ENCODE measurements at regions not wholly inside any gene's neighbourhood (a gene's known extent, or its start where the extent isn't known, plus 50 kb on each side); places are given as distances from the start of the nearest gene placed in this dataset.

GRCh38 chr15:38620851-38621594 lies 56.4 kb upstream of the RASGRP1 start:
- Histone ChIP-seq H3K4me2 (ENCODE audit: insufficient read depth in 1 of 2, low read depth in 2 of 2, low read length in 2 of 2) (no peak overlapping the region), H3K36me3 (ENCODE audit: control insufficient read depth in 2 of 4, insufficient read depth in 4 of 4, low read length in 3 of 4) (no peaks in the 10 kb centered on the region), H2BK5ac (ENCODE audit: low read depth, low read length) (no peak overlapping the region), H4K20me1 (replicated peaks in 1 of 2; ENCODE audit: control insufficient read depth in 1 of 2, insufficient read depth in 2 of 2, low read length in 2 of 2) (no peaks in the 10 kb centered on the region), H3K79me2 (ENCODE audit: control insufficient read depth in 1 of 2, insufficient read depth in 2 of 2, low read length in 2 of 2) (no peaks in the 10 kb centered on the region), H3K56ac (replicated peaks; ENCODE audit: insufficient read length, low read depth, low read length) (no peak overlapping the region), H3K23ac (ENCODE audit: insufficient read length) (no peak overlapping the region), H3K18ac (ENCODE audit: extremely low read depth, low read length) (no peak overlapping the region), H3K79me1 (ENCODE audit: low read depth, low read length) (no peaks in the 10 kb centered on the region), H2AK5ac (ENCODE audit: low read depth, low read length) (no peak overlapping the region), H3K27ac (ENCODE audit: low read depth, low read length) (no peak overlapping the region), H4K5ac (ENCODE audit: insufficient read length, low read depth, low read length) (no peak overlapping the region), H4K8ac (ENCODE audit: extremely low read depth, insufficient read depth, low read length) (no peak overlapping the region), H3K14ac (ENCODE audit: insufficient read length) (no peak overlapping the region), H3K23me2 (ENCODE audit: low read depth, low read length) (0 out of 2 replicates have a peak, but pooled peaks cover 2% of the 10 kb centered on the region), H2AFZ (ENCODE audit: low read length) (no peak overlapping the region), H3K4ac (replicated peaks; ENCODE audit: insufficient read length, low read depth, low read length) (no peak overlapping the region), H3K4me3 (ENCODE audit: extremely low read depth in 1 of 4, insufficient read depth in 2 of 4, low read depth in 3 of 4, low read length in 4 of 4) (no peak overlapping the region), H2BK12ac (ENCODE audit: low read depth, low read length) (no peak overlapping the region), H2BK15ac (ENCODE audit: low read length) (no peak overlapping the region), H2BK20ac (ENCODE audit: low read length) (no peak overlapping the region), H3K27me3 (replicated peaks in 1 of 4; ENCODE audit: control insufficient read depth in 3 of 4, extremely low read depth in 1 of 4, insufficient read depth in 3 of 4, low read length in 3 of 4) (no peaks in the 10 kb centered on the region), H3K9me3 (ENCODE audit: insufficient read depth in 2 of 2, low read depth in 1 of 2, low read length in 1 of 2) (no peaks in the 10 kb centered on the region), H3K4me1 (replicated peaks in 1 of 4; ENCODE audit: control insufficient read depth in 3 of 4, insufficient read depth in 4 of 4, low read length in 3 of 4) (no peaks in the 10 kb centered on the region), H2BK120ac (replicated peaks; ENCODE audit: low read depth, low read length) (no peak overlapping the region), H3K9ac (replicated peaks in 1 of 4; ENCODE audit: extremely low read depth in 1 of 4, low read depth in 3 of 4, low read length in 3 of 4) (no peak overlapping the region), H4K91ac (replicated peaks; ENCODE audit: insufficient read length, low read length) (no peak overlapping the region)
- no peak for FAIRE-seq
- no peak for DNase-seq (ENCODE audit: low read depth in 1 of 2, low spot score in 2 of 2)
- no peak for TF ChIP-seq RXRA (IDR thresholded peaks at IDR 0.05; ENCODE audit: insufficient read depth, low read depth, low read length)
- TF ChIP-seq TAF1 (IDR thresholded peaks at IDR 0.05; ENCODE audit: low read depth, low read length) = no peak
- no peak for TF ChIP-seq BCL11A (IDR thresholded peaks at IDR 0.05; ENCODE audit: low read depth in 2 of 2, low read length in 2 of 2)
- TF ChIP-seq GABPA (IDR thresholded peaks at IDR 0.05; ENCODE audit: borderline replicate concordance, insufficient read depth, low read length) = no peak
- no peak for TF ChIP-seq BACH1 (IDR thresholded peaks at IDR 0.05; ENCODE audit: low read length)
- TF ChIP-seq CTBP2 (IDR thresholded peaks at IDR 0.05; ENCODE audit: borderline replicate concordance, insufficient read depth, insufficient read length, low read length) = no peak
- no peak for TF ChIP-seq SIN3A (conservative IDR thresholded peaks at IDR 0.05 in 1 of 2, IDR thresholded peaks at IDR 0.05 in 1 of 2; ENCODE audit: low read depth in 1 of 2, low read length in 2 of 2)
- no peak for TF ChIP-seq JUN (IDR thresholded peaks at IDR 0.05; ENCODE audit: low read depth, low read length)
- TF ChIP-seq ZNF274 (IDR thresholded peaks at IDR 0.05; ENCODE audit: borderline replicate concordance, extremely low read depth, low read length) = no peak
- CTCF ChIA-PET (ENCODE audit: partially characterized antibody) = interaction anchor here (0.7 to 1.6 kb wide), 3 partner anchors 9 to 59 kb away, joined by 3 to 4 read pairs (median 3); no protein-coding TSS in a partner anchor
- POLR2A ChIA-PET (ENCODE audit: partially characterized antibody) = no interaction called here
- 84 to 100% methylated on average over 1 to 3 of the region's 3 CpGs for WGBS, 2 experiments (ENCODE audit: extremely low coverage in 1 of 2, insufficient coverage in 1 of 2, insufficient read length in 1 of 2, insufficient replicate concordance in 2 of 2, low coverage in 1 of 2, low lambda C conversion rate in 2 of 2, missing lambda C conversion rate in 1 of 2)
